HG02763 (cell line): ENCODE measurements at regions not wholly inside any gene's neighbourhood (a gene's known extent, or its start where the extent isn't known, plus 50 kb on each side); places are given as distances from the start of the nearest gene placed in this dataset.

ENCODE experiments used
- ATAC-seq: cut with Tn5 transposase; IDR thresholded peaks from one replicate; pipeline ENCODE4 v1.9.1; 2021; ENCODE audit warnings: mild to moderate bottlenecking, moderate library complexity; ENCODE audit not compliant: unreplicated experiment

- no peak for ATAC-seq
These were observed 112.8 kb downstream of the RIPK4 start for GRCh38 chr21:41653954-41654491.

DNA sequence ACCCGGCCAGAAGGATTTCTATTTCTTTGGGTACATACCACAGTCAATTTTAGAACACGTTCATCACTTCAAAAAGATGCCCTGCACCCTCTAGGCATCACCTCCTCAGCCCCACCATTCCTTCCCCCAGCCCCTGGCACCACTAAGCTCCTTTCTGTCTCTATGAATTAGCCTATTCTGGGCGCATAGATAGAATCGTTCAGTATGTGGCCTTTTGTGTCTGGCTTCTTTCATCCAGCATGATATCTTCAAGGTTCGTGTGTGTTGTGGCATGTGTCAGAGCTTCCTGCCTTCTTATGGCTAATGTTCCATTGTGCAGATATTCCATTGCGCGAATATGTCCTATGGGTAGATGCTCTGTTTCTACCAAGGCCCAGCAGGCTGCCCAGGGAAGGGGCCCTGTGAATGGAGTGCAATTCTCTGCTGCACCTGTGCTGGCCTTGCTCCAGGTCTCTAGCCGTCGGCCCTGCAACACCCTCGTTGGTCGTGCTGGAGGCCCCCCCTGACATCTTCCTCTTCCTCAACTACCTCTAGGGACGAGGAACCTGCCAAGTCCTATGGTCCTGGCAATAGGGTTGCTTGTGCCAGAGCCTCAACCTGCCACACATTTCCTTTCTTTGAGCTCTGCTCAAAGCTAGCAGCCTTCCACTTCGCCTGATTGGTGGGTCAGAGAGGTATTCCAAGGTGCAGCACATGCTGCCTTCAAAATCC lies 113.5 kb downstream of the RIPK4 start:
- no peak for ATAC-seq

GRCh38 chr21:41651830-41652229 lies 115.0 kb downstream of the RIPK4 start:
- no peak for ATAC-seq

- no peak for ATAC-seq
These were observed 115.4 kb downstream of the RIPK4 start for GRCh38 chr21:41651406-41651805.

DNA sequence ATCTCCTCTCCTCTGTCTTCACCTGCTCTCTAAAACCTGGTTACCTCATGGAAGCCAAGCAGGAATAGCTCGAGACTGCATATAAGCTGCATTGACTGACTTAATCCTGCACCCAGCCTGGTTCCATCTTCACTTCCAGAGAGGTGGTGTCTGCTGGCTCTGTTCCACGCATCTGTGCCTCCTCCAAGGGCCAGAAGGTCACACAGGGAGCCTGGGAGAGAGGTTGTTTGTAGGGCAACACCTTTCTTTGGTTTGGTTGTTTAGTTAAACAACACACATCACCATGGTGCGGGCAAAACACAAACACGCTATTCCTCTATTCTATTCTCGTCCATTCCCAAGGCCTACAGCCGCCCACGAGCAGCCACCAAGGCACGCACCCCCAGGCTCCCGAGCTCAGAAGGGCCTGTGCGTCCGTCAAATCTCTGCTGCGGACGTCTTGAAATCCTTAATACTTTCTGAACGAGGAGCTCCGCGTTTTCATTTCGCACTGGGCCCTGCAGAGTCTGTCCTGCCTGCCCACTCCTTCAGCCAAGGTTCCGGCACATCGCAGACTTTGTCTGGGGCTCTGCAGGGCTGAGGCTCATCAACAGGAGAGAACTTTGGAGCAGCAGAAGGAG lies 116.2 kb downstream of the RIPK4 start:
- no peak for ATAC-seq

DNA sequence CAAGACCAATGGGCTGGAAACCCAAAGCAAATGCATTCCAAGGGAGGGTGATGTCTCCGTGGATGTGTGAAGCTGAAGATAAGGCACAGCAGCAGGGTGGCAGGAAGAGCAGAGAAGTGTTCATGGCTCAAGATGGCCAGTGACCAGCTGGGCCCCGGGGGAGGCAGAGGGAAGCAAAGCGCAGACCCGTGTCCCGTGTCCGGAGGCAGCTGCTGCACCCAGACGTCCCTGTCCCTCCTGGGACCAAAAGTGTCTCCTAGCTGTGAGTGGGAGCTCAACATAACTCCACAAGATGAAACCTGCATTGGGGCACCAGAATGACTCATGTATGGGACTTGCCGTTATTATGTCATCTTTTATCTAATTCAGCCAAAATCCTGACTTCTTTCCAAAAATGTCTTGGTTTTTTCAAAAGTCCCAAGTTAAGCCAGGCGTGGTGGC lies 118.2 kb downstream of the RIPK4 start:
- ATAC-seq: no peak

DNA sequence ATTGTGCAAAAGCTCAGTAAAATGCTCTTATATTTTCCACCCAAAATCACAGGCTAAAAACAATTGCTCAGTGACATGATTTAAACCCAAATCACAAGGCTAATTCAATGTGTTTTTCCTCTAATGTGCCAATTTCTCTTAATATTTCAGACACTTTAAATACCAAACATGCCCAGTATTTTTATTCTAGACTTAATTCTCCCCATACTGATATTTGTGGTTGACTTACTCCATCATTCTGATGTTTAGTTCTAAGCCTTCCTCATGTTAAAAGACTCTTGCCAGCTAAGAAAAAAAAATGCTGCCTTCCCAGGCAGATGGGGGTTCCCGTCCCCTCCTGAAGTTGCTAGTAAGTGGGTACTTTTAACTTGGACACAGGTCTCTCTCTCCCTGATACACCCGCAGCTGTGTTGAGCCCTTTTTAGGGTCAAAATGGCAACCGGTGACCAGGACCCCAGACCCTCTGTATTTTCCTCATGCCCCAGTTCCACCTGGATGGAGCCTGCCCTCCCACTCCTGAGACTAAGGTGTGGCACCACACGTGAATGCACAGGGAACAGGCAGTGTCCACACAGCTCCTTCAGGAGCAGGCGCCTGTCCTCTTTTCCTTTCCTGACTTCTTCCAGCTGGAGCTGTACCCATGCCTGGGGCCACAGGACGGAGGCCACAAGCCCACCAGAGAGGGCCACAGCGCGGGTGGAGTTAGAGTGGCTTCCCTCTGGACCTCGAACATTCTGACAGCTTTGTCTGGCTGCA lies 118.9 kb downstream of the RIPK4 start:
- no peak for ATAC-seq

DNA sequence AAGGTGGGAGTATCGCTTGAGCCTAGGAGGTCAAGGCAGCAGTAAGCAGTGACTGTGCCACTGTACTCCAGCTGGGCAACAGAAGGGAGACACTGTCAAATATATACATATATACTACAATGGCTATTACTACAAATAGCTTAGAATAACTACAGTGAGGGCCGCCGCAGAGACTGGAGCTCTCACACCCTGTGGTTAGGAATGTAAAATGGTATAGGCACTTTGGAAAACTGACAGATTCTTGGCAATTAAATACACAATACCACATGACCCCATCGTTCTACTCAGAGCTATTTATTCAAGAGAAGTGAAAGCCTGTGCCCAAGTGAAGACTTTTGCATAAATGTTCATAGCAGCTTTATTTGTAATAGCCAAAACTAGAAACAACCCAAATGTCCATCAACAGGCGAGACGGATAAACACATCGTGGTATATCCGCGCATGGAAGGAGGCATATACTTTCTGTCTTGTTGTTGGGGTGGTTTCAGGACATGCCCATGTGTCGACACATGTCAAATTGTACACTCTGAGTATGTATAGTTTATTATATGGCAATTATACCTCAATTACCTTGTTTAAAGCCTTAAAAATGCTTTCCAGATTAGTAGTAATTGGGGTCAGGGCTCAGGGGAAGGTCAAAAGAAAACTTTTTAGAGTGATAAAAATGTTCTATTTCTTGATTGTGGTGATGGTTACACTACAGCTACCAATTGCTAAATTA lies 123.4 kb downstream of the RIPK4 start:
- no peak for ATAC-seq

- ATAC-seq: no peak
These were observed 124.8 kb downstream of the RIPK4 start for GRCh38 chr21:41641821-41642701.

GRCh38 chr21:41641510-41641815 lies 125.4 kb downstream of the RIPK4 start:
- no peak for ATAC-seq

GRCh38 chr21:41640748-41641509 lies 125.9 kb downstream of the RIPK4 start:
- no peak for ATAC-seq

- no peak for ATAC-seq
These were observed 127.1 kb downstream of the RIPK4 start for GRCh38 chr21:41639766-41640165.

DNA sequence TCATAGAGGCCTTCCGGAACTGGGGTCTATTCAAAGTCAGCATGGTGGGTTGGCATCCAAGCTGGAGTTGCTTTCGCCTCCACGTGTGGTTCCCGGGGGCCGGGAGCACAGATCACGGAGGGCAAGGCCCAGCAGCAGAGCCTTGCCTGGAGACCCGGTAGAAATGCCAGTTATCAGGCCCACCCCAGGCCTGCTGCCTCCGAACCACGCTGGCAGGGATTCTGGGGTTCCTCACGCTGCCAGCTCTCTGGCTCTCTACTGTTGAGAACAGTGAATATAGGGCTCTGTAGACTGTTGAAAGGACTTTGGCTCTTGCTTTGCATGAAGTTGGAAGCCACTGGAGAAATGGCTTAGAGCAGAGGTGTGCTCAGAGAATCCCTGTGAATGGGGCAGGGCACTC lies 127.5 kb downstream of the RIPK4 start:
- ATAC-seq: no peak

GRCh38 chr21:41638201-41638790 lies 128.6 kb downstream of the RIPK4 start:
- no peak for ATAC-seq

- no peak for ATAC-seq
These were observed 129.0 kb upstream of the TMPRSS2 start for GRCh38 chr21:41636636-41637630.

- ATAC-seq: no peak
These were observed 127.9 kb upstream of the TMPRSS2 start for GRCh38 chr21:41635874-41636273.

- no peak for ATAC-seq
These were observed 126.9 kb upstream of the TMPRSS2 start for GRCh38 chr21:41634858-41635257.

- no peak for ATAC-seq
These were observed 126.3 kb upstream of the TMPRSS2 start for GRCh38 chr21:41634211-41634694.
